ENCODE measurements at regions not wholly inside any gene's neighbourhood (a gene's known extent, or its start where the extent isn't known, plus 50 kb on each side); places are given as distances from the start of the nearest gene placed in this dataset.
A peak's percentile ranks its signal among the peaks of the same experiment; 100 is the strongest.
"Not testable (repeated sequence)": the region's sequence is repeated elsewhere in the genome, so short reads cannot be mapped to it uniquely, and the experiment has no call there.

DNA sequence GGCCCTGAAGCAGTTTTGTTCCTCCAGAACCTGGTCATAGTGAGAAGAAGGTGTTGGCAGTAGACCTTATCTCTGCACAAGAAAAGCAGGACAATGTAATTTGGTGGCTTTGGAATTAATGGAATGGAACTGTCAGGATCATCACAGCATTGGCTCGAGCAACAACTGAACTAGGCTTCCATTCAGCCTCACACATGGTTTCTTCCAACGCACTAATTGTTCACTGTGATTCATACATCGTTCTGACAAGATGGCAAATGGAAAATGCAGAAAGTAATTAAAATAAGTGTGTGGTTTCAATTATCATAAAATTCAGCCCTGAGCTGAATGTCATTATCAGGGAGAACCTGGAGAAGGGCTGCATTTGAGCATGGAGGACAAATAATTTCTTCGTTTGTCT is 80.6 kb downstream of the MFSD1 start:
- DNase-seq = no peak

DNA sequence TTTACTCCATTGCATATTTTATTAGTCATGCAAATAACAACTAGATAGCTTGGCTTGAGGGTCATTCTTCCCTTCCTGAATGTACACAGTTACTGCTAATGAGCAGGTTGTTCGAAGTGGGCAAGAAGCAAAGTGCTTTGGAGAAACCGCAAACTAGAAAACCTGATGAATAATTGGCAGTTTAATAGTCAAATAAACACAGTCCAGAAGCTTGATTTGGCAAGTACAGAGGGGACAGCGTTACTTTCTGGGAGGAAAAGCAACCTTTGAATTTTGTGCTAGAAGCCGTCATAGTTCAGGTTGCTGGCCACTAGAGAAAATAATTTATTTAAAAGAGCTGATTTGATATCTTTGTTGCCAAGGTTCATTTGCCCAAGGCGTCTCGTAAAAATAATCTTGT is 94.9 kb downstream of the MFSD1 start:
- DNase-seq = no peak

DNA sequence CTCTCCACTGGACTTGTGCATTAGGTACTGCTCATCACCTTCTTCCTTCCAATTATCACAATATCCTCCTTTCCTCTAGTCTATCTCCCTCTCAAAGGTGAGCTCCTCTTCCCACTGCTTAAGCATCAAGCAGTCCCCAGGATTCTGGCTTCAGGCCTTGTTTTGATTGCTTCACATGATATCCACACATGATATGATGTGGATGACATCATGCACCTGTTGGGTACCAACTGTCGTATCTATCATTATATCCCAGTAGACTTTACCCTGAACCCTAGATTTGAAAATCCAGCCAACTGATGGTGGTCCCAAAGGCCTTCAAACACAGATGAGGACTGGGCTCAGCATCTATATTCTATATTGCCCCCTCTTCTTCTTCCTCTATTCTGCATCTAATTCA is 104.9 kb downstream of the MFSD1 start:
- no peak for DNase-seq

DNA sequence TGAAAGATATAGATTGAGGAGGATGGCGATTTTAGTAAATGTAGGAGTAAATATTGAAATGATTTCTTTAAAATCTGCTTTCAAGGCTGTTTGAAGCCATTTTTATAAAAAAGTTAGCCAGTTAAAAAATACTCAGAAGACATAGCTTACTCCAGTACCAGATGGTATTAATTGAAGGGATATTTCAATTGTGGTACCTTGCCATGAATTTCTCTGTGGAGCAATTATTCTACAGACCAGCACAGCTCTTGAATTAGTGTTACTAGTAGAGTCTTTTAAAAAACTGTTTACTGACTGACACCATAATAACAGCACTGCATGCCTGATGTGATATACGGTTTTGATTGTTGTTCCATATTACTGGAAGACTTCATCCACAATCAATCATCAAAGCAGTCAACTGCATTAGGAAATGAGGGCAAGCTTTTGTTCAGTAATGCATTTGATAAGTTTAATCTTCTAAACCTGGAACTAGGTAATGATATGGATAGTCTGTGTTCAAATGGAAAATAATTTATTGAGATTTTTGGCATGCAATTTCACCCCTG is 106.4 kb downstream of the MFSD1 start:
- DNase-seq = no peak

DNA sequence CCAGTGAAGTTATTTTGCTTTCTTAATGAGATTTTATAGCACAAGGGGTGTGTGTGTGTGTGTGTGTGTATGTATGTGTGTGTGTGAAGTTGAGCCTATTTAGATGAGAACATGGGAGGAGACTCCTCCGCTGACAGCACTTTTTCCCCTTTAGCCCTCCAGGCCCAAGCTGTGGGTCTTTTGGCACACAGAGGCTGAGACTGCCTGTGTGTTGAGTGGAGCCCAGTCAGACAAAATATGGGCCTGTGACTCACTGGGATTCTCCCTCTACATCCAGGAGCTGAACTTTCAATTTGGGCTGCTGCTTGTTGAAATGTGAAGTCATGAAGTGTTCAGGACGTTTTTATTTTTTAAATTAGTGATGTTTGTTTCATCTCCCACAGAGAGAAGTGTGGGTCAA is 108.0 kb downstream of the MFSD1 start:
- no peak for DNase-seq

DNA sequence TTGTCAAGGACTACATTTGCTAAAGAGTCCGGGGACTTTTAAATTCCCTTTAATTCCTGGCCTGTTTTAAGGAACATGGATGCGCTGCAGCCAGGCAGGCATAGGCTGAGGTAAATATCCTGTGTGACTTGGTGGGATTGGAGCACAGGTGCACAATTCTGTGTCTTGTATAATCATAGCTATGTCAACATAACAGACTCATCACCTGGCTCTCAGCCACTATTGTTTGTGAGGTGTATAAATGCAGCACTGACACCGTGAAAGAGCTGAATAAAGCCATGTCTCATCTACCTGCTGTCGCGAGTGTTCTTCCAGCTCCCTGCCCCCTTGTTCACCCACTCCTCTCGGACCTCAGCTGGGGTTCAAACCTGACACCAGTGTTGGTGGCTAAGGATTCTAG is 109.7 kb downstream of the MFSD1 start:
- peak; percentile 86 to 88 for DNase-seq

DNA sequence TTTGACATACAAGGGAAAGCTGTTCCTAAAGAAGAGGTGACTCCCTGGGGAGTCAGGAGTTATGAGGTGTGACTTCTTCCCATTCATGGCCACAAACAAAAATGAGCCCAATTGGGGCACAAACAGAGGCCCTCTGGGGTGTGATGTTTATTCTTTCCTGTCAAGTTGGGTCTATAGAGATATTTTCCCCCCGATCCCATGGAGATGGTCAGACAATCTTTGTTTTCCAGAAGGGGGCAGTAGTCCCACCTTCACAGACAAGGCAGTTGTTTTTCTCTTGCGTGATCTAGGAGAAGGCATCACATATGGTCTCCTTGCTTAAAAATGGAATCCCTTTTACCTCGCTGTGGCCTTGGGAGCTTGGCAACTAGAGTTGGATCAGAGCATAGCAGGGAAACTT is 110.3 kb downstream of the MFSD1 start:
- DNase-seq = no peak

DNA sequence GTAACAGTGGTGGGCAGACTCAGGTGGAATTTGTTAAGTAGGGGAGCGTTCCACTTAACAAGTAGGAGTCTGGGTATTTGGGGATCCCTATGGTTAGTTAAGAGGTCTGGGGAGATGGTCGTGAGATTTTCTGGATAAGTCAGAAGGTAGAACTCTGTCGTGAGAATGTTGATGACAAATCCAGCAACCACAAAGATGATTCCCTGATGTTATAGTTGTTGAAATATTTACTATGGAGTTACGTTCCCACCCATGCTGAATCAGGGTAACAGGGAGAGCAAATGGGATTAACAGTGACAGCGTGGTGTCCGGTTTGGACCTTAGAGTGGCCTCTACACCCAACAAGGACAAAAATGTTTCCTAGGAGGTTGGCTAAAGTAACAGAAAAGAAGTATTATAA is 110.8 kb downstream of the MFSD1 start:
- no peak for DNase-seq

DNA sequence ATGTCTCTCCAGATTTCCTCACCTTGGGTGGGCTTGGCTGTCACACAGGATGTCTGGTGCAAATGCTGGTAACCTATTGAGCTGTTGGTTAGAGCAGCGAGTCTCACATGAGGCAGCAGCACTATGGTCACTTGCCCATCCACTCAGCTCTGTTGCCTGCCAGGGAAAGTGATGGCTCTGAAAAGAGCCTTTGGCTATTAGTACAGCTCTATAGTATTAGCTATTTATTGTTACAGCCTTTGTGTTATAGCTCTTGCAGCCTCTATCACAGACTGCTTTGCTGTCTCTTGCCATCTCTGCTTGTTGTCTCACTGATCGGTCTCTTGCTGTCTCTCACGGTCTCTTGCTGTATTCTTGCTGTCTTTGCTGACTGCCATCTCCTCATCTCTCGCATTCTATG is 114.3 kb downstream of the MFSD1 start:
- no peak for DNase-seq

DNA sequence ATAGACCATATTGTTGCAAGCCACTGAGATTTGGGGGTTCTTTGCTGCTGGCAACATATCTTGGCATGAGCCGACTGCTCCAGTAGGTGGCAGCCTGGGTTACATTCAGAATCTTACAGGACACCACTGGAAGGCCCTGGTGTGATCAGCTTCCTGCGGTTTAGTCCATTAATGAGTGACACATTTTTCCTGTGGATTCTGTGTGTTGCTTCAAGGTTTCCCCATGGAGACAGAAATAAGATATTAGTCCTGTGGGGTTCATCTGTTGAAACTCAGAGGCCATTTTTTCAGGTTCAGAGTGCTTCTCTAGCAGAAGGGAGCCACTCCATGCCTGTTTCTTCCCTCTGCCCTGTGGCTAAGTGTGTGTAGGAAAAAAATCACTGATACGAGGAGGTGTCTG is 116.2 kb downstream of the MFSD1 start:
- DNase-seq = peak; percentile 49 to 62

DNA sequence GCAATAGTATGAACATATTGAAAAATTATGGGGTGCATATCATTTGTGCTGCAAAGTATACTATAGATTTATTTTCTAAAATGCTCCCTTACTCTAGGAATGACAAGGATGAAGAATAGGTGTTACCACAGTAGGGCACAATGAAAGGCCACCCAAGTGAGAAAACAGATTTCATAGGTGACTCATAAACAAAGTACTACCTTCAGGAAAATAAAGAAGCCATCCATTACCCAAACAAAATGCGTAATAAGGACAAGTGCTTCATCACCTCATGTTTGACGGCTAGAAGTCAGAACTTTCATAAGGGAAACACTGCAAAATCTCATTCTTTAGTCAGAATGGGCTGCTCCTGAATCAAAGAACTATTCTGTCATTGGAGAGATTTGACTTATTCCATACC is 116.6 kb downstream of the MFSD1 start:
- no peak for DNase-seq

DNA sequence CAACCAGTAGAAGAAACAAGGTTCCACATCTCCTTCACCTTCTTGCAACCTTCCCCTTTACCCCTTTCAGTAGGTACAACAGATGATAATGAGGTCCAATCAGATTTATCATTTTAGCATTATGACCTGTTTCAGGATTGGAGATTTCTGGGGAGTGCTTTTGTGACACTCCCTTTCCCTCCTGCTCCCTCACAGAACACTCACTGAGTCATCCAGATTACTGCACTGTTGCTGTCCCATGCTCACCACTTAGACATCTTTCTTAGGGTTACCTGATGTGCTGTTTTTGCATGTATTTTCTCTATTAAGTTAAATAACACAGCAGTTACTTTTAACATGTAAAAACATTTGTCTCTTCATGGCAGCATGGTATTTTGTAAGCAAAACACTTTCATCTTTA is 118.5 kb downstream of the MFSD1 start:
- no peak for DNase-seq

DNA sequence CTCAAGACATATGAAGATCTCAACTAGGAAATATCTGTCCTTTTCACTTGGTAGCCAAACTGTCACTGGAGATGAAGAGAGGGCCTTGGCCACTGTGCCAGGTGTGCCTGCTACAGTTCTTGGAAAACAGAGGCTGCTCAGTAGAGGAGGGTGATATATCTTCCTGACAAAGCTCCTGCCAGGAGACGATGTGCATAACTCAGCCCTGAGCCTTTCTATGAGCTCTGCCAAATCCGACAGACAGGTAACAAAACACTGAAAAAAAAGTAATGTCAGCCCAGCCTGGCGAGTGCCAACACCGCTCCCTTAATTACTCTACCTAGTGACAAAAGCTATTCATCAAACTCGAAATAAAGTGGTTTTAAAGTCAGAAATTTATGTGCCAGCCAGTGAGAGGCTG is 123.2 kb downstream of the MFSD1 start:
- no peak for DNase-seq

DNA sequence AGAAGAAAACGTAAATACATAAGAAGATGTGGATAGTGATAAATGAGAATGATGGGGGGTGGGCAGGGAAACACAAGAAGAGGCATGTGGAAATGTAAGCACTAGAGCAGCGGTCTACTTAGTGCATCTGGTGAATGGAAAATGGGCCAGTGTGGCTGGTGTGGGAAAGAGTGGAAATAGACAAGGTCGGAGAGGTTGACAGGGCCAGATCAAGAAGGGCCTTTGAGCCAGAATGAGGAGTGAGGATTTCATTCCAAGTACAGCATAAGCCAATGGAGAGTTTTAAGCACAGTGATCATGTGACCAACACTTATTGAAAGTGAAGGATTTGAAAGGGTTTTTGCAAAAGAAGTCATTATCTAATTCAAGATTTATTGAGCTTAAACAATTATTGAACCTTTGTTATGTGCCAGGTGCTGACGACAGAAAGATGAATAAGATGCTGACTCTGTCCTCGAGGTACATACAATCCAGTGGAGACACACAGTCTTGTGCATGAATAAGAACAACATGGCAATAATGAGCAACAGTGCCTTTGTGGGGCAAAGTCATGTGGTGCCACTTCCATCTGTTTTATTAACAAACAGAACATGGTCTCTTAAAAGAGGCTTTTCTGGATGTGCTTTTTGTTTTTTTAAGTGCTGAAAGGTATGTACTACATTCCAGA is 124.1 kb downstream of the MFSD1 start:
- no peak for DNase-seq

DNA sequence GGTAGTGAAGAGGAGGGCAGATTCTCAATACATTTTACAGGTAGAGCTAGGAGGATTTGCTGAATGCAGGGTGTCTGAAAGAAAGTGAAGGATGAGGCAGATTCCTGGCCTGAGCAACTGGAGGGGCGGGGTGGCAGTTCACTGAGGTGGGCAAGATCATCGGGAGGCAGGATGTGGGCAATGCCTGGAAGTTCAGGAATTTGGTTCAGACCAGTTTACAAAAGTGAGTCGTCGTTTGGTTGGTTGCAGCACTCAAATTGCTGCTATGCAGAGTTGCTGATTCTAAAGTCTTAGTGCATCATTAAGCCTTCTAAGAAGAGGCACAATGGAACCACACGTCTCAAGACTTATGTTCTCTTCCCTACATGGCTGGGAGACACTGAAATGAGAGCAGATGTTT is 134.0 kb downstream of the MFSD1 start:
- DNase-seq = no peak

DNA sequence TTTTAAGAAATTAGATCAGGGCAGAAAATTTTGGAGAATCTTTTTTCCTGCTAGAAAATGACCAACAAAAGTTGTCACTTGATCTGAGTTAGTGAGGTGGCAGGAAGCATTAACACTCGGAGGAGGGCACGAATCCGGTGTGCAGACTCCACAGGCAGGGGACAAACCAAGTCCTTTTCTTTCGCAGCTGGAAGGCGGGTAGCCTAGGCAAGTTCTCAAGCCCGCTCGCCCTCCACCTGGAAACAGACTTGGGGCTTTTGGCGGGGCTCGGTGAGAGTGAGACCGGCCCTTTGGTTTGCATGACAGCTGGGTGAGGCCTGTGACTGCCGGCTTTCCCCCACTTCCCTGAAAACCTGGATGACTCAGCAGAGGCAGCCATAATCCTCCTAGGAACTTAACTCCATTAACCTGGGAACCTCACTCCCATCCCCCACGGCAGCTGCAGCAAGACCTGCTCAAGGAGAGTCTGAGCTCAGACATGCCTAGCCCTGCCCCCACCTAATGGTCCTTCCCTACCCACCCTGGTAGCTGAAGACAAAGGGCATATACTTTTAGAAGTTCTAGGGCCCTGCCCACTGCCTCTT is 134.8 kb downstream of the MFSD1 start:
- no peak for DNase-seq

DNA sequence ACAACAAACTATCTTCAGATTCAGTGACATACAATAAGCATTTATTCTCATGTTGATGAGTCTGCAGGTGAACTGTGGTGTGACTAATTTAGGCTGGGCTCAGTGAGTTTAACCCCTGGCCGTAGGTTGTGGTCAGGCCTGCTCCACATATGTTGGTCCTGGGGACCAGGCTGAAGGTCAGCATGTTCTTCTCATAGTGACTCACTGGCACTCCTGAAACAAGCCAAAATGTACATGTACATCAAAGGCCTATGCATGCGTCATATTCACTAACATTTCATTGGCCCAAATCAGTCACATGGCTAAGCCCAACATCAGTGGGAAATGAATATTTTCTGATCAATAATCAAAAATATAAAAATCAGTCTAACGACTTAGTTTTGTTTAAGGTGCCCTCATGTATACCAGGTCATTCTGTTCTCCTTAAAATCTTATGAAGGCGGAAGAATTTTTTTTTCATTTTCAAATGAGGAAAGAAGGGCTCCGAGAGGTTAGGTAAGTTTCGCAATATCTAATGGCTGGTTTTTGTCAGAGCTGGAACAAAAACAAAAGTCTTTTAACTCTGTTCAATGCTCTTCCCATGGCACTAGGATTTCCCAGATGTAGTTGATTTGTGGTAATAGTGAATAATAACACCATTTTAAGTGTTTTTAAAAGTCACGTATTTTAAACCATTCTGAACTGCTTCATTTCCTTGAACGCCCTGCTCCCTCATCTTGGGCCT is 148.5 kb downstream of the MFSD1 start:
- no peak for DNase-seq

DNA sequence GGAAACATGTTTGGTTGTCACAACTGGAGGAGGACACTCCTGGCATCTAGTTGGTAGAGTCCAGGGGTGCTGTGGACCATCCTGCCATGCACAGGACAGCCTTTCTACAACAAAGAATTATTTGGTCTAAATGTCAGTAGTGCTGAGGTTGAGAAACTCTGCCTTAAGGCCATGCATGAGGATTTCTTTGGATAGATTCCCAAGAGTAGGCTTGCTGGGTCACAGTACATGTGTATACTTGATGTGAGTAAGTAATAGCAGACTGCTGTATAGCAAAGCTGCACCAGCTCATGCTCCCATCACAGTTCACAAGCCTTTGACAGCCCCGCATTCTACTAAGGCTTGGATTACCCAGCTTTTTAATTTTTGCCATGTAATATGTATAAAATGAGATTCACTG is 151.3 kb downstream of the MFSD1 start:
- no peak for DNase-seq

DNA sequence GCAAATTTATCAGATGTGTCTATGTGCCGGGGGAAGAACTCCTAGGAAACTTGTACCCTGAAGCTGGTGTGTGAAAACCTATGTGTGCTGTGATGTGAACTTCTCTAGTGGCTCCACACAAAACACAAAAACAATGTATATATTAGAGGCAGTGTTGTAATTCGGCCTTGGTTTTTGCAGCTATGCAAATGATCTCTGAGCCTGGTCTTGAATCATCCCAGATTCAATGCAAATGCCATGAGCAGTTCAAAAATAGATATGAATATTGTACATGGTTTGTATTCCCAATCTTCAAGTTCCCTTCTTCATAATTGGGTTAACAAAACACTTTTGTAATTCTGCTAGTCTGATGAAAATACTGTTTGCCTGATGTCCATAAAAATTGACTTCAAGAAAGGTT is 152.6 kb downstream of the MFSD1 start:
- no peak for DNase-seq

DNA sequence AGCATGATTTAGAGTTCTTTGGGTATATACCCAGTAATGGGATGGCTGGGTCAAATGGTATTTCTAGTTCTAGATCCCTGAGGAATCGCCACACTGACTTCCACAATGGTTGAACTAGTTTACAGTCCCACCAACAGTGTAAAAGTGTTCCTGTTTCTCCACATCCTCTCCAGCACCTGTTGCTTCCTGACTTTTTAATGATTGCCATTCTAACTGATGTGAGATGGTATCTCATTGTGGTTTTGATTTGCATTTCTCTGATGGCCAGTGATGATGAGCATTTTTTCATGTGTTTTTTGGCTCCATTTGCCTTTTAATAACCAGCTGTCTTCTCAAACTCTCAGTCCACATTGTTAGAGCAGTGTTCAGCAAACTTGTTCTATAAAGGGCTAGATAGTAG is 155.9 kb downstream of the MFSD1 start:
- not testable (repeated sequence) for DNase-seq

DNA sequence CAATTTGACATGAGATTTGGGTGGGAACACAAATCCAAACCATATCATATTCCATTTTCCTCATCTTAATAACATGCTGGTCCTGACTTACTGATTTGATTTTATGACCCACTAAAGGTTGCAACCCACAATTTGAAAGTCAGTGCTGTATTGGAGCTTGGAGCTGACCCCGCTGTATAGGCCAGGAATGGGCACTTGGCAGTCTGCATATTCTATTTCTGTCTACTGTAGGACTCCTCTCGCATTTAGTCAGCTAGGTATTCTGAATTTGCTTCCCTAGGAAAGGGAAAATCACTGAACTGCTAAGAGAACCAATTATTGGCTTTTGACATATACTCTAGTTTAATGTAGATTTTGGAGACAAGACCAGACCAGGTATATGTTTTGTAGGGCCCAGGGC is 157.0 kb downstream of the MFSD1 start:
- no peak for DNase-seq

DNA sequence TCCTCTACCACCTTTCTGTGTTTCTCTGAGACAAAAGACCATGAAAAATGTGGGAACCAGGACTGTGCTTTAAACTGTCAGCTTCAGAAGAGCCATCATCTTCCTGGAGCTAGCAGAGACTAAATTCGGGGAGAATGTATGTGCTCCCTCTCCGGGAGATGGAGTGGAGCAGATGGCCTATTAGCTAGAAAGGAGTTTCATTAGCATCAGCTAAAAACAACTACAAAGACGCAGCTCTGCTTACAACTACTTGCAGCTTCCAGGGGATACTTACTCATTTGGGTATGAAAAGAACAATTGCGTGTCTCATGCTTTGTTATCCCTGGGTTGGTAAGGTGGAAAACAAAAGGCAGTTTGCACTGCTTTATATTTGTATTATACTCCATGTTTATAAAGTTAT is 159.6 kb downstream of the MFSD1 start:
- no peak for DNase-seq

DNA sequence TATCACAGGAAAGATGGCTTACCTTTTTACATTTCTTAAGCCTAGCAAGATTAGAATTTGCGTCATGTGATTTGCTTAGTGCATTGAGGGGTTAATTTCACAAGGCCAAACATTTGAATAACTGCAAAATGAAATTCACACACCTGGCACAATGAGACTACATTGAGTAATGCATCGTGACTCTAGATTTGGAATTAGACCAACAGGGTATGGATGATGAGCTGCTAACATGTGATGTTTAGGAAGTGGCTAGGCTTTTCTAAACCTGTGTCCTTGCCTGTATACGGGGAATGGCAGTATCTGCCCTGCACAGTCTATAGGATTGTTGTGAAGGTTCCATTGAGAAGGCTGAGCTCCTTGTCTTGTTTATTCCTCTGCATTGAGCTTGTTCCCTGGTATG is 160.1 kb downstream of the MFSD1 start:
- no peak for DNase-seq

DNA sequence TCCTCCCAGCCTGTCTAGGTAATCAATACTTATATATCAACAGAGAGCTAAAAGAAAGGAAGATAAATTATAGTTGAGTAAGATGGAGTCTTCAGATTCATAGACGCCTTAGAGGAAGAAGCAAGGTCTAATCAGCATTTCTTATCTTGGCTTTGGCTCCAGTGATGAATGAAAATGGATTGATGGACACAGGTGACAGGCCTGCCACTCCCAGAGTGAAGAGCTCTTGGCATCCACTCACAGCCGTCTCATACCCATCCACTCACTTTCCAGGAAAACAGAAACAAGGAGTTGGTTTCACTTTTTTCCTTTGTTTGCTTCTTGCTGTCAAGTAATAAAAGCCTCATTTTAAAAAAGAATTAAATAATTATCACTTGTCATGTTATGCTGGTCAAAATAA is 168.2 kb downstream of the MFSD1 start:
- DNase-seq = no peak

Measured in SHP77 (cell line).